A549 (cell line): ENCODE measurements at regions not wholly inside any gene's neighbourhood (a gene's known extent, or its start where the extent isn't known, plus 50 kb on each side); places are given as distances from the start of the nearest gene placed in this dataset.

Experiments used
- ATAC-seq, 2 experiments: fragments of 200-7000 bp in 1 of 2; fragments of >200 bp in 1 of 2; cut with Nextera tagmentation in 1 of 2; cut with Tn5 transposase in 1 of 2; 3 replicates each; pipeline versions ENCODE4 v1.8.0 to v1.9.1; 2018 to 2020; ENCODE audit warnings: mild to moderate bottlenecking in 1 of 2, moderate library complexity in 1 of 2
- CTCF ChIA-PET: fragments of 300-600 bp; sonication (Branson Sonifier 250); formaldehyde crosslinking; extraction: SDS; loops from one replicate; lab custom pipeline; 2021; ENCODE audit warnings: antibody characterized with exemption, inconsistent platforms; lab: Yijun Ruan, JAX
- POLR2A ChIA-PET: fragments of 350-600 bp; formaldehyde crosslinking; extraction: SDS; loops from one replicate; lab custom pipeline; 2021; ENCODE audit warnings: antibody characterized with exemption, inconsistent platforms; lab: Yijun Ruan, JAX
- DNase-seq, 2 experiments: peaks; one replicate each; pipeline versions ENCODE4 v3.0.0 to v3.0.0-alpha.2; 2011 to 2016; ENCODE audit warnings: low read depth in 1 of 2, low spot score in 1 of 2
- FAIRE-seq: peaks from 2 replicates; lab custom pipeline; 2011; peaks lifted over from hg19 to GRCh38; lab: Jason Lieb, UNC
- H3K27ac ChIP-seq, 2 experiments: fragments of >200 bp; sonication (Bioruptor Twin); formaldehyde crosslinking; 3 replicates each; pipeline ENCODE4 v1.5.1; 2016 to 2017
- H3K4me1 ChIP-seq: fragments of >200 bp; sonication (Bioruptor Twin); formaldehyde crosslinking; 3 replicates; pipeline ENCODE4 v1.6.1; 2016
- H3K4me2 ChIP-seq: fragments of >200 bp; sonication (Bioruptor Twin); formaldehyde crosslinking; 3 replicates; pipeline ENCODE4 v1.6.1; 2016
- H3K4me3 ChIP-seq: fragments of >200 bp; sonication (Bioruptor Twin); formaldehyde crosslinking; 3 replicates; pipeline ENCODE4 v1.5.1; 2016
- H3K9me3 ChIP-seq: fragments of >200 bp; sonication (Bioruptor Twin); formaldehyde crosslinking; 3 replicates; pipeline ENCODE4 v1.6.1; 2016
- BCL3 ChIP-seq: fragments of >200 bp; sonication (Bioruptor Twin); formaldehyde crosslinking; IDR thresholded peaks from 3 replicates; pipeline ENCODE4 v1.6.1; 2016
- CBX8 ChIP-seq: fragments of 200-600 bp; sonication (generic); IDR thresholded peaks from 2 replicates; pipeline ENCODE4 v1.6.1; 2016
- CHD4 ChIP-seq: fragments of 200-600 bp; sonication (generic); IDR thresholded peaks from 2 replicates; pipeline ENCODE4 v1.6.1; 2016; ENCODE audit warnings: antibody characterized with exemption, mild to moderate bottlenecking, borderline replicate concordance
- E2F6 ChIP-seq: IDR thresholded peaks from 2 replicates; pipeline ENCODE4 v1.6.1; 2012; ENCODE audit warnings: low read depth, borderline replicate concordance
- EHMT2 ChIP-seq: fragments of 200-600 bp; sonication (generic); IDR thresholded peaks from 2 replicates; pipeline ENCODE4 v1.6.1; 2016; ENCODE audit warnings: antibody characterized with exemption, low read depth, mild to moderate bottlenecking, moderate library complexity
- EP300 ChIP-seq, 2 experiments: fragments of >200 bp; sonication (Bioruptor Twin); formaldehyde crosslinking; IDR thresholded peaks; 2 replicates in 1 of 2; 3 replicates in 1 of 2; pipeline ENCODE4 v1.6.1; 2016 to 2017
- ESRRA ChIP-seq: fragments of 150-350 bp; IDR thresholded peaks from 2 replicates; pipeline ENCODE4 v1.6.1; 2014; ENCODE audit warnings: mild to moderate bottlenecking, low read length, borderline replicate concordance
- FOSB ChIP-seq: fragments of 250-450 bp; sonication (Bioruptor Pico); IDR thresholded peaks from 2 replicates; pipeline ENCODE4 v1.5.0; 2020; ENCODE audit warnings: mild to moderate bottlenecking, moderate library complexity
- GATA3 ChIP-seq: IDR thresholded peaks from 2 replicates; pipeline ENCODE4 v1.6.1; 2012; ENCODE audit warnings: borderline replicate concordance
- HDAC2 ChIP-seq: fragments of 200-600 bp; sonication (generic); IDR thresholded peaks from 2 replicates; pipeline ENCODE4 v1.6.1; 2016
- HOXB13 ChIP-seq: fragments of 250-450 bp; sonication (Bioruptor Pico); IDR thresholded peaks from 2 replicates; pipeline ENCODE4 v1.5.0; 2020; ENCODE audit warnings: low read depth, mild to moderate bottlenecking, moderate library complexity
- HOXB5 ChIP-seq: fragments of 250-450 bp; sonication (Bioruptor Pico); IDR thresholded peaks from 2 replicates; pipeline ENCODE4 v1.5.0; 2020; ENCODE audit warnings: mild to moderate bottlenecking, moderate library complexity
- JUNB ChIP-seq: fragments of >200 bp; sonication (Bioruptor Twin); formaldehyde crosslinking; IDR thresholded peaks from 2 replicates; pipeline ENCODE4 v1.6.1; 2016
- KDM1A ChIP-seq: fragments of 200-600 bp; sonication (generic); IDR thresholded peaks from 2 replicates; pipeline ENCODE4 v1.6.1; 2016; ENCODE audit warnings: low read depth, mild to moderate bottlenecking
- KDM5A ChIP-seq: fragments of 200-600 bp; sonication (generic); IDR thresholded peaks from 2 replicates; pipeline ENCODE4 v1.6.1; 2016; ENCODE audit warnings: antibody characterized with exemption, mild to moderate bottlenecking
- MAFK ChIP-seq: fragments of 450-650 bp; IDR thresholded peaks from 2 replicates; pipeline ENCODE4 v1.6.1; 2014; ENCODE audit not compliant: partially characterized antibody
- MYC ChIP-seq: IDR thresholded peaks from 2 replicates; pipeline ENCODE4 v1.6.1; 2012; ENCODE audit warnings: mild to moderate bottlenecking, inconsistent platforms, low read length, improper control_type of control experiment, borderline replicate concordance
- NFE2L2 ChIP-seq: fragments of 150-350 bp; conservative IDR thresholded peaks from 2 replicates; pipeline ENCODE4 v1.6.1; 2014; ENCODE audit warnings: low read length
- NR3C1 ChIP-seq: fragments of >200 bp; sonication (Bioruptor Twin); formaldehyde crosslinking; IDR thresholded peaks from 3 replicates; pipeline ENCODE4 v1.6.1; 2017
- PHF8 ChIP-seq: fragments of 200-600 bp; sonication (generic); IDR thresholded peaks from 2 replicates; pipeline ENCODE4 v1.6.1; 2016; ENCODE audit warnings: low read depth, mild to moderate bottlenecking, antibody characterized with exemption, moderate library complexity, borderline replicate concordance
- POLR2AphosphoS2 ChIP-seq: conservative IDR thresholded peaks from 2 replicates; pipeline ENCODE4 v1.6.1; 2012; ENCODE audit warnings: low read length, improper control_type of control experiment, inconsistent platforms
- RCOR1 ChIP-seq: fragments of 150-350 bp; IDR thresholded peaks from 2 replicates; pipeline ENCODE4 v1.6.1; 2014; ENCODE audit warnings: antibody characterized with exemption, low read length, low read depth
- RFX5 ChIP-seq: fragments of 450-650 bp; IDR thresholded peaks from 2 replicates; pipeline ENCODE4 v1.7.1; 2014; ENCODE audit warnings: antibody characterized with exemption, mild to moderate bottlenecking, moderate library complexity
- RNF2 ChIP-seq: fragments of 200-600 bp; sonication (generic); IDR thresholded peaks from 2 replicates; pipeline ENCODE4 v1.6.1; 2016; ENCODE audit warnings: low read depth, mild to moderate bottlenecking, antibody characterized with exemption, moderate library complexity, borderline replicate concordance
- SREBF2 ChIP-seq: fragments of 450-650 bp; IDR thresholded peaks from 2 replicates; pipeline ENCODE4 v1.6.1; 2014; ENCODE audit warnings: mild to moderate bottlenecking, moderate library complexity
- TFCP2L1 ChIP-seq: fragments of 250-450 bp; sonication (Bioruptor Pico); IDR thresholded peaks from 2 replicates; pipeline ENCODE4 v1.5.0; 2021; ENCODE audit warnings: mild to moderate bottlenecking
- USF2 ChIP-seq: fragments of 450-650 bp; IDR thresholded peaks from 2 replicates; pipeline ENCODE4 v1.6.1; 2014; ENCODE audit warnings: antibody characterized with exemption
- ZC3H11A ChIP-seq: fragments of 450-650 bp; IDR thresholded peaks from 2 replicates; pipeline ENCODE4 v1.6.1; 2014; ENCODE audit warnings: antibody characterized with exemption, mild to moderate bottlenecking
- WGBS: methylation state at CpG from one replicate; pipeline ENCODE4 v1.1.6; 2017; ENCODE audit errors: missing lambda C conversion rate; 5-methylcytosine and 5-hydroxymethylcytosine counted together
- TF ChIP-seq, protein P1 (sequence below): IDR thresholded peaks from 2 replicates; pipeline ENCODE4 v1.6.1; 2012
- TF ChIP-seq, protein P2 (sequence below): fragments of >200 bp; sonication (Bioruptor Twin); formaldehyde crosslinking; IDR thresholded peaks from 2 replicates; pipeline ENCODE4 v1.6.1; 2016
- TF ChIP-seq, protein P3 (sequence below): fragments of 250-450 bp; sonication (Bioruptor Pico); IDR thresholded peaks from 2 replicates; pipeline ENCODE4 v1.5.0; 2020; ENCODE audit warnings: low read depth, mild to moderate bottlenecking, moderate library complexity

DNA sequence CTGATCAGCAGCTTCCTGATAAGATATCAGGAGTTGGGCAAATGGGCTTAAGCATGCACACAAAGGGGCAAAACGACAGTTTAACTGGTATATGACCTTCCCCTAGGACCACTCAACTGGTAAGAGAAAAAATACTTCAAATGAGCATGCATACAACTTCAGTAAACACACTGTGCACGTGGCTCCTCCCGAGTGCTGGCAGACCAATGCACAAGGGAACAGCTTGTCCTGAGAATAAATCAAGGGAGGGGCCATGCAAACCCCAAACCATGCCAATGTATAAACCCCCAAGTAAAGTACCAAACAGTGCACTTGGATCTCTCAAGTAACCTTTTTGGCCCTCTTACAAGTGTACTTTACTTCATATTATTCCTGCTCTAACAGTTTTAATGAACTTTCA, 293.3 kb upstream of the TBX22 start:
- no peak for FAIRE-seq
- CTCF ChIA-PET = no interaction called here
- TF ChIP-seq BCL3 (no peak), ZC3H11A (no peak), KDM5A (no peak), CHD4 (no peak), ESRRA (no peak), CBX8 (no peak), JUNB (no peak), EHMT2 (no peak), RNF2 (no peak), PHF8 (no peak), USF2 (no peak)
- TF ChIP-seq, protein P1, sequence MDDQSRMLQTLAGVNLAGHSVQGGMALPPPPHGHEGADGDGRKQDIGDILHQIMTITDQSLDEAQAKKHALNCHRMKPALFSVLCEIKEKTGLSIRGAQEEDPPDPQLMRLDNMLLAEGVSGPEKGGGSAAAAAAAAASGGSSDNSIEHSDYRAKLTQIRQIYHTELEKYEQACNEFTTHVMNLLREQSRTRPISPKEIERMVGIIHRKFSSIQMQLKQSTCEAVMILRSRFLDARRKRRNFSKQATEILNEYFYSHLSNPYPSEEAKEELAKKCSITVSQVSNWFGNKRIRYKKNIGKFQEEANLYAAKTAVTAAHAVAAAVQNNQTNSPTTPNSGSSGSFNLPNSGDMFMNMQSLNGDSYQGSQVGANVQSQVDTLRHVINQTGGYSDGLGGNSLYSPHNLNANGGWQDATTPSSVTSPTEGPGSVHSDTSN = no peak
- TF ChIP-seq, all 56 proteins: peak for 0
- no peak overlapping the region for H3K27ac ChIP-seq
- DNase-seq (no peak), ATAC-seq (no peak)
- no peak overlapping the region for H3K4me2 ChIP-seq
- POLR2A ChIA-PET = no interaction called here
- no peaks in the 10 kb centered on the region for H3K9me3 ChIP-seq
- no peaks in the 10 kb centered on the region for H3K4me1 ChIP-seq
- no peak overlapping the region for H3K4me3 ChIP-seq
- WGBS = 0% methylated on average over 3 of the region's 3 CpGs

DNA sequence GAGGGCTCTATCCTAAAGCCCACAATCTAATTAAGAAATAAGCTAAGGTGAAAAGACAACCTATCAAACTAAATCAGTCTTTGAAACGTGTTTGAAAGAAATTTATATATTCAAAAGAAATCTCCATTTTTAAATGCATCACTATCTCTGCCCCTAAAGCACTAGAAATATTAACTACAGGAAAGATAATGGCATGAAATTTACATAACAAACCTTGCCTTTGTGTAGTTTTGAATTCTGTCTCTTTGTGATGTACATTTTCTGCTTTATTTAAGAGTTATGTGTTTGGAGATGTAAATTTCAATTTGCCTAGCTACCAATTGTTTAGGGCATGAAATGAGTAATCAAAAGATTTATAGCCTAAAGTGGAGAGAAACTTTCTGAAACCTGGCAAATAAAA, 286.1 kb upstream of the TBX22 start:
- no peaks in the 10 kb centered on the region for H3K4me1 ChIP-seq
- H3K9me3 ChIP-seq = no peaks in the 10 kb centered on the region
- H3K4me2 ChIP-seq = no peak overlapping the region
- POLR2A ChIA-PET = no interaction called here
- H3K27ac ChIP-seq = no peak overlapping the region
- TF ChIP-seq HDAC2 (no peak), GATA3 (no peak), TFCP2L1 (CRISPR knock-in tag) (no peak), RFX5 (no peak), KDM1A (no peak), NFE2L2 (no peak), HOXB13 (no peak), FOSB (CRISPR knock-in tag) (no peak), MYC (no peak), CHD4 (no peak), SREBF2 (no peak), RCOR1 (no peak), MAFK (no peak), HOXB5 (CRISPR knock-in tag) (no peak), E2F6 (no peak), POLR2AphosphoS2 (no peak), NR3C1 (no peak), EP300 (IDR thresholded peaks at IDR 0.05) (no peak)
- TF ChIP-seq, protein P2, sequence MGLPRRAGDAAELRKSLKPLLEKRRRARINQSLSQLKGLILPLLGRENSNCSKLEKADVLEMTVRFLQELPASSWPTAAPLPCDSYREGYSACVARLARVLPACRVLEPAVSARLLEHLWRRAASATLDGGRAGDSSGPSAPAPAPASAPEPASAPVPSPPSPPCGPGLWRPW = no peak
- TF ChIP-seq, protein P3, sequence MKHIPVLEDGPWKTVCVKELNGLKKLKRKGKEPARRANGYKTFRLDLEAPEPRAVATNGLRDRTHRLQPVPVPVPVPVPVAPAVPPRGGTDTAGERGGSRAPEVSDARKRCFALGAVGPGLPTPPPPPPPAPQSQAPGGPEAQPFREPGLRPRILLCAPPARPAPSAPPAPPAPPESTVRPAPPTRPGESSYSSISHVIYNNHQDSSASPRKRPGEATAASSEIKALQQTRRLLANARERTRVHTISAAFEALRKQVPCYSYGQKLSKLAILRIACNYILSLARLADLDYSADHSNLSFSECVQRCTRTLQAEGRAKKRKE = no peak
- no peak overlapping the region for H3K4me3 ChIP-seq
- CTCF ChIA-PET = no interaction called here
- DNase-seq (no peak), FAIRE-seq (no peak), ATAC-seq (no peak)
- whole genome bisulfite sequencing = 0% methylated on average over 1 of the region's 1 CpG
